H1 (cell line): ENCODE measurements at regions not wholly inside any gene's neighbourhood (a gene's known extent, or its start where the extent isn't known, plus 50 kb on each side); places are given as distances from the start of the nearest gene placed in this dataset.
A peak's percentile ranks its signal among the peaks of the same experiment; 100 is the strongest.

ENCODE experiments used
- CTCF ChIA-PET: fragments of 300-600 bp; sonication (Branson Sonifier 250); formaldehyde crosslinking; loops from one replicate; lab custom pipeline; 2021; ENCODE audit not compliant: partially characterized antibody; lab: Charles Lee
- POLR2A ChIA-PET: fragments of 300-600 bp; sonication (Branson Sonifier 250); formaldehyde crosslinking; loops from one replicate; lab custom pipeline; 2021; ENCODE audit warnings: inconsistent platforms; ENCODE audit not compliant: partially characterized antibody; lab: Charles Lee
- DNase-seq, 2 experiments: peaks; one replicate each; pipeline versions ENCODE4 v3.0.0 to v3.0.0-alpha.2; 2010 to 2022; ENCODE audit warnings: low spot score in 2 of 2, low read depth in 1 of 2, mixed read lengths in 1 of 2
- FAIRE-seq: peaks from 2 replicates; lab custom pipeline; 2011; peaks lifted over from hg19 to GRCh38; lab: Jason Lieb, UNC
- H2AFZ ChIP-seq: 2 replicates; pipeline ENCODE4 v1.8.1; 2012; ENCODE audit warnings: low read length, inconsistent platforms
- H2AK5ac ChIP-seq: 2 replicates; pipeline ENCODE4 v1.6.1; 2013; ENCODE audit warnings: low read depth, low read length
- H2BK120ac ChIP-seq: replicated peaks from 2 replicates; pipeline ENCODE3; 2013; ENCODE audit warnings: low read depth, low read length, inconsistent platforms
- H2BK12ac ChIP-seq: 2 replicates; pipeline ENCODE4 v1.6.1; 2013; ENCODE audit warnings: low read depth, low read length
- H2BK15ac ChIP-seq: 2 replicates; pipeline ENCODE4 v1.6.1; 2013; ENCODE audit warnings: low read length
- H2BK20ac ChIP-seq: 2 replicates; pipeline ENCODE4 v1.6.1; 2013; ENCODE audit warnings: low read length
- H2BK5ac ChIP-seq: 2 replicates; pipeline ENCODE4 v1.6.1; 2013; ENCODE audit warnings: low read depth, low read length
- H3K14ac ChIP-seq: 2 replicates; pipeline ENCODE4 v1.6.1; 2013; ENCODE audit warnings: inconsistent platforms; ENCODE audit not compliant: insufficient read length
- H3K18ac ChIP-seq: 2 replicates; pipeline ENCODE4 v1.6.1; 2013; ENCODE audit warnings: low read length; ENCODE audit errors: extremely low read depth
- H3K23ac ChIP-seq: 2 replicates; pipeline ENCODE4 v1.6.1; 2013; ENCODE audit warnings: inconsistent platforms; ENCODE audit not compliant: insufficient read length
- H3K23me2 ChIP-seq: 2 replicates; pipeline ENCODE4 v1.6.1; 2013; ENCODE audit warnings: low read depth, low read length
- H3K27ac ChIP-seq: 2 replicates; pipeline ENCODE4 v1.6.1; 2011; ENCODE audit warnings: low read depth, low read length, inconsistent platforms
- H3K27me3 ChIP-seq, 4 experiments: replicated peaks in 1 of 4; 1 replicate in 1 of 4; 2 replicates in 3 of 4; pipeline versions ENCODE4 v1.6.1 to v1.8.1; 2011 to 2013; ENCODE audit warnings: low read length in 3 of 4, mild to moderate bottlenecking in 3 of 4, inconsistent platforms in 2 of 4, mixed read lengths in 2 of 4, moderate library complexity in 1 of 4; ENCODE audit not compliant: control insufficient read depth in 3 of 4, insufficient read depth in 3 of 4; ENCODE audit errors: extremely low read depth in 1 of 4
- H3K36me3 ChIP-seq, 4 experiments: 2 replicates each; pipeline versions ENCODE4 v1.6.1 to v1.8.1; 2011 to 2013; ENCODE audit warnings: mild to moderate bottlenecking in 4 of 4, low read length in 3 of 4, moderate library complexity in 2 of 4, control low read depth in 1 of 4, inconsistent platforms in 1 of 4; ENCODE audit not compliant: insufficient read depth in 4 of 4, control insufficient read depth in 2 of 4
- H3K4ac ChIP-seq: replicated peaks from 2 replicates; pipeline ENCODE3; 2013; ENCODE audit warnings: low read length, low read depth, mixed read lengths, inconsistent platforms; ENCODE audit not compliant: insufficient read length
- H3K4me1 ChIP-seq, 4 experiments: replicated peaks in 1 of 4; 1 replicate in 1 of 4; 2 replicates in 3 of 4; pipeline versions ENCODE4 v1.6.1 to v1.8.1; 2011 to 2013; ENCODE audit warnings: low read length in 3 of 4, inconsistent platforms in 2 of 4, mixed read lengths in 1 of 4; ENCODE audit not compliant: insufficient read depth in 4 of 4, control insufficient read depth in 3 of 4
- H3K4me2 ChIP-seq, 2 experiments: 2 replicates each; pipeline versions ENCODE4 v1.6.1 to v1.8.1; 2011 to 2013; ENCODE audit warnings: low read depth in 2 of 2, low read length in 2 of 2, control low read depth in 1 of 2, inconsistent platforms in 1 of 2, mild to moderate bottlenecking in 1 of 2; ENCODE audit not compliant: insufficient read depth in 1 of 2
- H3K4me3 ChIP-seq, 4 experiments: fragments of 200-600, 300-600 bp in 1 of 4; sonication (generic), shearing (Covaris generic), sonication (Bioruptor Twin) in 1 of 4; 2 replicates each; pipeline versions ENCODE4 v1.5.1 to v1.8.1; 2011 to 2016; ENCODE audit warnings: low read length in 4 of 4, low read depth in 3 of 4, control low read depth in 2 of 4, inconsistent platforms in 2 of 4, mild to moderate bottlenecking in 2 of 4, mixed read lengths in 1 of 4, moderate library complexity in 1 of 4; ENCODE audit not compliant: insufficient read depth in 2 of 4; ENCODE audit errors: extremely low read depth in 1 of 4
- H3K56ac ChIP-seq: replicated peaks from 2 replicates; pipeline ENCODE3; 2013; ENCODE audit warnings: low read depth, mild to moderate bottlenecking, mixed read lengths, low read length, inconsistent platforms; ENCODE audit not compliant: insufficient read length
- H3K79me1 ChIP-seq: 2 replicates; pipeline ENCODE4 v1.6.1; 2013; ENCODE audit warnings: low read depth, low read length, control low read depth
- H3K79me2 ChIP-seq, 2 experiments: 2 replicates each; pipeline versions ENCODE4 v1.6.1 to v1.8.1; 2012 to 2013; ENCODE audit warnings: low read length in 2 of 2, mild to moderate bottlenecking in 2 of 2, inconsistent platforms in 1 of 2; ENCODE audit not compliant: insufficient read depth in 2 of 2, control insufficient read depth in 1 of 2
- H3K9ac ChIP-seq, 4 experiments: replicated peaks in 1 of 4; 1 replicate in 1 of 4; 2 replicates in 3 of 4; pipeline versions ENCODE4 v1.6.1 to v1.8.1; 2011 to 2013; ENCODE audit warnings: low read depth in 3 of 4, low read length in 3 of 4, control low read depth in 2 of 4, mild to moderate bottlenecking in 2 of 4, moderate library complexity in 2 of 4, inconsistent platforms in 1 of 4; ENCODE audit errors: extremely low read depth in 1 of 4
- H3K9me3 ChIP-seq, 2 experiments: 2 replicates each; pipeline versions ENCODE4 v1.6.1 to v1.8.1; 2012 to 2013; ENCODE audit warnings: mild to moderate bottlenecking in 2 of 2, moderate library complexity in 2 of 2, control low read depth in 1 of 2, inconsistent platforms in 1 of 2, low read depth in 1 of 2, low read length in 1 of 2, mixed read lengths in 1 of 2; ENCODE audit not compliant: insufficient read depth in 2 of 2
- H4K20me1 ChIP-seq, 2 experiments: replicated peaks in 1 of 2; 2 replicates each; pipeline versions ENCODE3 to v1.8.1; 2011 to 2013; ENCODE audit warnings: inconsistent platforms in 2 of 2, low read length in 2 of 2, mild to moderate bottlenecking in 1 of 2; ENCODE audit not compliant: insufficient read depth in 2 of 2, control insufficient read depth in 1 of 2
- H4K5ac ChIP-seq: 2 replicates; pipeline ENCODE4 v1.6.1; 2013; ENCODE audit warnings: low read length, low read depth, mixed read lengths, inconsistent platforms; ENCODE audit not compliant: insufficient read length
- H4K8ac ChIP-seq: 2 replicates; pipeline ENCODE4 v1.8.0; 2013; ENCODE audit warnings: mild to moderate bottlenecking, moderate library complexity, low read length, inconsistent platforms; ENCODE audit not compliant: insufficient read depth; ENCODE audit errors: extremely low read depth
- H4K91ac ChIP-seq: replicated peaks from 2 replicates; pipeline ENCODE3; 2013; ENCODE audit warnings: low read length, mixed read lengths, inconsistent platforms; ENCODE audit not compliant: insufficient read length
- CEBPB ChIP-seq: IDR thresholded peaks from 2 replicates; pipeline ENCODE4 v1.6.1; 2012; ENCODE audit warnings: low read depth, low read length
- JUN ChIP-seq: IDR thresholded peaks from 2 replicates; pipeline ENCODE4 v1.6.1; 2011; ENCODE audit warnings: low read depth, mild to moderate bottlenecking, improper control_type of control experiment, low read length
- WGBS, 2 experiments: shearing (Covaris generic) in 1 of 2; methylation state at CpG; one replicate each; pipeline versions ENCODE4 v1.1.6 to v1.1.7; 2013 to 2015; ENCODE audit warnings: low lambda C conversion rate in 2 of 2, mixed read lengths in 2 of 2, inconsistent platforms in 1 of 2, low coverage in 1 of 2, missing lambda C conversion rate in 1 of 2; ENCODE audit not compliant: insufficient replicate concordance in 2 of 2, insufficient coverage in 1 of 2, insufficient read length in 1 of 2; ENCODE audit errors: extremely low coverage in 1 of 2, missing lambda C conversion rate in 1 of 2; 5-methylcytosine and 5-hydroxymethylcytosine counted together

- Histone ChIP-seq H3K4ac (no peak overlapping the region), H2BK20ac (no peak overlapping the region), H3K27me3 (no peaks in the 10 kb centered on the region), H3K4me3 (no peak overlapping the region), H3K18ac (no peak overlapping the region), H2AFZ (no peak overlapping the region), H4K5ac (no peak overlapping the region), H3K9ac (no peak overlapping the region), H3K4me2 (no peak overlapping the region), H3K23ac (no peak overlapping the region), H3K14ac (peak overlapping the region; percentile 31), H3K56ac (no peak overlapping the region), H3K27ac (no peak overlapping the region), H4K8ac (no peak overlapping the region), H3K36me3 (no peaks in the 10 kb centered on the region), H2BK15ac (no peak overlapping the region), H3K9me3 (no peaks in the 10 kb centered on the region), H3K79me2 (no peaks in the 10 kb centered on the region), H2AK5ac (no peak overlapping the region), H3K23me2 (no peaks in the 10 kb centered on the region), H4K91ac (no peak overlapping the region), H3K79me1 (no peaks in the 10 kb centered on the region), H4K20me1 (no peaks in the 10 kb centered on the region), H2BK12ac (no peak overlapping the region), H2BK120ac (no peak overlapping the region), H2BK5ac (no peak overlapping the region), H3K4me1 (peaks cover 0 to 6% (median 1%) of the 10 kb centered on the region in 4 experiments; a peak in 2 of 7 replicates)
- no peak for DNase-seq
- CTCF ChIA-PET: interaction anchor here (1.5 to 2.5 kb wide), 2 partner anchors 11 to 44 kb away, joined by 3 to 10 read pairs; no protein-coding TSS in a partner anchor
- POLR2A ChIA-PET: no interaction called here
- no peak for TF ChIP-seq JUN
- TF ChIP-seq CEBPB: 0 out of 2 replicates have a peak, but pooled peaks have one; percentile 21
- WGBS, 2 experiments: 85% methylated on average over 6 of the region's 6 CpGs; no CpG with 5 or more reads in 1 of the 2 experiments
- no peak for FAIRE-seq
Observed at GRCh38 chr12:24404086-24404815, 454.8 kb upstream of the SOX5 start.
